Right lung (tissue), 2 donors: ENCODE measurements at regions not wholly inside any gene's neighbourhood (a gene's known extent, or its start where the extent isn't known, plus 50 kb on each side); places are given as distances from the start of the nearest gene placed in this dataset.

Experiments used
- DNase-seq, 2 donors: peaks; one replicate each; pipeline ENCODE4 v3.0.0-alpha.2; 2013

DNA sequence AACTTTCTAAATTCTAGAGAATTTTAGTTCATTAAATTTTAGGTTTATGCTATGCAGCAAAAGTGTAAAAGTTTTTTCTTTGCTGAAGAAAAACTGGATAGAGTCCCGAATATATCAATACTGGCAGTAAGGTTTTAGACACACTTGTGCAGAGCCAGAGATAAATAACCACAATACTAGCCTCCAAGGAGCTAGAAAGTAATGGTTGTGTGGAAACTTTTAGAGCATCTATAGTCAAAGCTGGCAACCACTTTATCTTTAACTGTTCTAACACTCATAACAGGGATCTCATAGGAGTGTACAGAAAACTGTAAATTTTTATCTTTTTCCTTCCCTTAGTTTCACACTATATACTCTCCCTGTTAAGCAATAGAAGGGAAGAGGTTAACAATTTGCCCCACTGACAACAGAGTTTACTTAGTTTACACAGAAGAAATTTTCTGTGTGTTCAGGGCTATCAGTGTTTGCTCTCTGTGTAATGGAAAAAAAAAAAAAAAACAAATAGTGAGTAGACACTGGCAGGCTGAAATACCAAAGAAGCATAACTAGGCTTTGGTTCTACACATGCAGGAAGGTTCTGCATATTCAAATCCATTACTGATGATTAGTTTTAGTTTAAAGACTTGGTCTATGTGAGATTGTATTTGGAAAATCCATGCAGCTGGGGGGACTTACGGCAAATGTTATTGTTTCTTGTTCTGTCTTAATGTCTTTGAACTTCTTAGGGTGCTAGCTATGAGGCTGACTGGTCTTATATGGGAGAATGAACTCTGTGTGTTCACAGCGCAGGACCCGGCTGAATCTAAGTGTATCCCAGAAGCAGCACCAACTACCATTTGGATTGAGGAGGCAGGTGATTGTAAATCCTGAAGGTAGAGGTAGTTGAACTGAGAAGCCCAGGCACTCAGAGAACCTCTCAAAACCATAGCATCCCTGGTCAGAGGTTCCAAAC, 187.6 kb downstream of the PCSK1 start:
- no peak for DNase-seq

DNA sequence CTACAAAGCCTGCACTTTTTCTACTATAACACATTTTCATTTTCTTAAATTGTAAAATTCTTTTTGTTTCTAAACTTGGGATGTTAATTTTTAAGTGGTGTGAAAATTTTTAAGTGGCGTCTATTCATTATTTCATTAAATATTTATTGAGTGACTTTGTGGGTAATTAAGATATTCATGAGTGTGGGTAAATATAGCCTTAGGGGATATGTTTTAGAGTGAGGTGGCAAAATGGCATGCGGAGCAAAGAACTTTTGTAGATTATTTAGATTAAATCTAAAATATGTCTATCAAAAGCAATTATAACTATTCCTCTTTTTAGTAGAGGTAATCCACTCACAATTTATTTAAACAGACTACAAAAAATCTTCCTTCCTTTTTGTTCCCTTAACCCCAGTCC, 188.4 kb downstream of the PCSK1 start:
- DNase-seq, result no peak

DNA sequence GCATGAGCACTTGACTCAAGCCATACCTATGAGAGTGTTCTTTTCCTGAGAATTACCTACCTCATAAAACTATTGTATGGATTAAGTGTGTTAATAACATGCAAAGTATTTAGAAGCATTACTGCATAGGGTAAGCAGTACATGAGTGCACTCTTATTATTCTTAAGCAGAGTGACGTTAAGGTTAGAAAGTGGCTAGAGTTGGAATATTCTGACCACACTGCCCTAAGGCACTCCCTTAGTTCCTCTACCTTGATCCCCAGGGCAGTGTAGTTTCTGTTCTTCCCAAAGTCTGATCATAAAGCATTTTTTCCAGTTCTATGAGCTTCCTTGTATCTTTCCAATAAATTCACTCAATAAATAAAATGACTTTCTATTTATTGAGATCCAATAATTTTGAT, 189.2 kb downstream of the PCSK1 start:
- no peak for DNase-seq

DNA sequence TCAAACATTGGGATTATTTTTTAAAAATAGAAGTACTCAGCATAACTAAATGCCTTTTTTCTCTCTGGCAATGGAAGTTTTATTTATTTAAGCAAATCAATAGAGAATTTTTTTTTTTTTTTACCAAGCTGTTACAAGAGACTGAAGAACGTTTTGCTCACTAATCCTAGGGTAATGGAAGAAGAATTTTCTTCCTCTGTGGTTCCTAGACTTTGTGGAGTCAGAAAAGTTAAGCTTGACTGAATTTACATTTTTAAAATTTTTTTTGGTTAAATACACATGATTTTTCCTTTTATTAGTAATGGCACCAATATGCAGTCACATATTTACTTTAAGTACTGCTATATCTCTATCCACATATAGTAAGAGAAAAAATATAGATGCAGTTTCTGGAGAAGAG, 189.8 kb downstream of the PCSK1 start:
- no peak for DNase-seq

DNA sequence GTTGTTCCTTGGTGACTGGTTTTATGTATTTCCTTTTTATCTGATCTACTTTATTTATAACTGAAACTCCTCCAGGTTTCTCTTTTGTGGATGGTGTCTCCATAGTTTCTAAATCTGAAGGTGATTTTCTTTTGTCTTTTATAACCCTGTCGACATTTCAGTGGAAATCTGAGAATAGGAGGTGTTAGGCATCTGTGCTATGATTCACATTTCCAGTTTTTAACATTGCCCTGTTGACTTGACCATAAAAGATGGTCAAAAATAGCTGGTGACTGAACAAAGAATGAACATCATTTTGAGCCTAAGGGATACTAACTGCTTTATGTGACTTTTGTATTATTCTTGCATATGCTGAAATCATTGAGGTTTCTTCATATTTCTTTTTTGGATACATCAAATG, 190.5 kb downstream of the PCSK1 start:
- DNase-seq, result no peak

DNA sequence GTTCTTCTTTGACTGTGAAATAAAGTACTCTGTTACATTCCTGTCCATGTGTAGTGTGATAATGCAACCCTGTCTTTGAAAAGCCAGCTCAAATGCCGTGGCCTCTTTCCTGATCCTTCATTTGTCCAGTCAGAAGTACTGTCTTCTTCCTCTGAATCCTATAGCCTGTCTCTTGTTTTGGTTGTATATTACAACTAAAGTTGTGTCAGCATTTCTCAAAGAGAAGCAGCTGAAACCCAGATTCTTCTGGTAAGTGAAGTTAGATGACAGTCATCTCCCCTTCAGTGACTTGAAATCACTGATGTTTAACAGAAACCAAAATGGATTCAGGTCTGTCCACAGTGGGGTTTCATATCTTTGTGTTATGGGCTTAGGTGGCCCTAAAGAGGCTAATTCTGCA, 196.2 kb downstream of the PCSK1 start:
- DNase-seq, result no peak

DNA sequence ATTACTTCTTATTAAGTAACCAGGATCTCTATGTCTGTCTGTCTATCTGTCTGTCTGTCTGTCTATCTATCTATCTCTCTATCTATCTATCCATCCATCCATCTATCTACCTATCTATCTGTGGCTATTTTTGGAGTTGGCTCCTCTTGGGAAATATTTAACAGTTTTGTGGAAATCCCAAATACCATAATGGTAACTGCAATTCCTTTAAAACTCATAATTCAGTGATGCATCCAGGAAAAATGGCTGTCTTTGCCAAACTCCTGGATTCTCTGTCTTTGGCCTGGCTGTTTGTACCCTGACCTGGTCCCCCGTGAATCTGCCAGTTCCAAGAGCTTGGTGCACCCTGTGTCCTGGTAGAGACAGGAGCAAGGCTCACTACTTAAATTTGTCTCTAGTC, 197.0 kb downstream of the PCSK1 start:
- DNase-seq, result no peak

DNA sequence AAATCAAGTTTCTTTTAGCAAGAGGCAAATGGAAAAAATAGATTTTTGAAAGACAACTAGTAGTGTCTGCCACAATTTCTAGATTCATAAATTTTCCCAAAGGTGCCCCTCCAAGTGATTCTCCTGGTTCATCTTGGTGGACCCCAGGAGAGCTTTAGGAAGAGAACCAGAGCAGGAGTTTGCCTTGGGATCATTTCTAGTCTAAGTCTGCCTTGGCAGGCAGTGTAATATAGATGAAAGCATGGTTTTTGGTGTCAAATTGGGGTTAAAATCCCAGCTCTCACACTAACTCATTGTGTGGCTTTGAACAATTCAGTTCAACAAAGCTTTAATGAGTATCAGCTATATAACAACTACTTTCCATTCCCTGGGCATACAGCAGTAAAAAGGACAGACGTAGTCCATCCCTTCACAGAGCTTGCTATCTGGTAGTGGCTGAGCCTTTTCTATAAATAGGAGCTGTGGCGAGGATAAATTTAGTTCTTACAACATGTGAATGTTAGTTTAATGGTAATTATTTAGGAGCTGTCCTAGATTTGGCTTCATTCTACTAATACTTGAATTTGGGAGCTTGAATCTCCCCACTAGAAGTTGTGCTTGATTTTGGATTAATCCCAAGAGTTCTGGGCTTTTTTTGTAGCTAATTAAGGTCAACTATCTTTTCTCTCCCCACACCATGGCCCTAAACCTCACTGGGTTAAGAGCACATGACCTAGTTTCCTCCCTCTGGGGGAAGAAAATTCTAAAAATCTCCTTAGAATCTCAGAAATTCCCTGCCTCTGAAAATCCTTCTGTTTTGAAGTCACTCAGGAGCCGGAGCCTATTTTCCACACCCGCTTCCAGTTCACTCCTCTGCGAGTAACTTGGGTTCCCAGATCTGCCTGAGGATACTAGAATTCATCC, 197.8 kb downstream of the PCSK1 start:
- peak; percentile 72 to 80 for DNase-seq

DNA sequence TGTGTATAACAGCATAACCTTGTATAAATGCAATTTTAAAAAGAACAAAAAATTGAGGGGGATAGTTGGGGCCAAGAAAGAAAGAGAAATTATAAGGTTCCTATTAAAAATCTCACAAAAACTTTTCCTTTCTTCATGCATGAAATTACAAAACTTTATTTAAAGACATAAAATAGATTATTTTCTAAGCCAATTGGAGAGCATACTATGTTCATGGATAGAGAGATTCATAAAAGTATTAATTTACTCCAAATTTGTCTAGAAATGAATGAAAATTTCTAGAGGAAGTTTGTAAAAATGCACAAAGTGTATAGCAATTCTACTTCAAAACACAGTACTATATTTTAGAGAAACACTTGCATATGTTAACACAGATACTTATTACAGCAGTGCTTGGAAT, 200.4 kb downstream of the PCSK1 start:
- no peak for DNase-seq

DNA sequence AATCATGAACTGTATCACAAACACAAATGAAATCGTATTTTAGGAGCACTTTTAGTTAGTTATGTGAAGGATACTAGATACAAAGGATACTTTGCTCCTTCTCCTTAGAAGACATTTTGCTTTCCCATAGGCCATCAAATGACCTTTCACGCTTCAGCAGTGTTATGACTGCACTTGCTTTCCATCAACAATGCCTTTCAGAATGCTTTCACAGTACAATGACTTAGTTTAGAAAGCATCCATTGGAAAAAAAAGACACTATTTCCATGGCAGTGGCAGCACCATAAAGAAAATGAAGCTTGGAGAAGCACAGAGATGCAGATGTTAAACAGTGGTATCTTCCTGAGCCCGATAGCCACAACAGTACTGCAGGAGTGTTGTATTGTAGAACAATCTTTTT, 203.9 kb downstream of the PCSK1 start:
- DNase-seq, result no peak

DNA sequence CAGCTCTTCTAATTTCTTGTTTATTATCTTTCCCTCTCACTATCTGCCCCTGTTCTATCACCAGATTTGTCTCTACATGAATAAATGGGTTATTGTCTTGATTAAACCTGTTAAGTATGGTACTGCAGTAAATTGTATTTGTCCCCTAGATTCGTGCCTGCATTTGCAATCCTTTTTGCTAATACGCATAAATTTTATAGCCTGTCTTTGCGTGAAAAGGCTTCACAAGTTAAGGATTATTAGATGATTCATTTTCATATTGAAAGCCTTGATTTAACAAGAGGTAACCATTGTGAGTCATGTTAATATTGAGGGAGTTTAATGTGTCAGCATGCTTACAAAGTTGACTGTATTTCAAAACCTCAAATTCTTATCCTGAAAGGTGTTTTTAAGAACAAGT, 204.6 kb downstream of the PCSK1 start:
- no peak for DNase-seq

DNA sequence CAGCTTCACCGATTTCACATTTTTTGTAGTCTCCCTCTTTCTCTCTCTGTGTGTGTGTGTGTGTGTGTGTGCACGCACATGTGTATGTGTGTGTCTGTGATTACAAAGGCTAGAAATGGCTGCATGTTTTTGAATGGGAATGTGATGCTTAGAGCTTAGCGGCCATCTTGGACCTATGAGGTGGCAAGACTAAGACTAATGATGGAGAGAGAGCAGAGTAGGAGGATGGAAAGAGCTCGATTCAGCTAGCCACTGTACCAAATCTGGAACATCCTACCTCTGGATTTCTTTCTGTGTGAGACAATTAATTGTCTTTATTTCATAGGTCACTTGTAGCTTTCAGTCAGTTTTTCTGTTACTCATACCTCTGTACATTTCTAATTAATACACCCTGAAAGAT, 205.1 kb downstream of the PCSK1 start:
- no peak for DNase-seq

DNA sequence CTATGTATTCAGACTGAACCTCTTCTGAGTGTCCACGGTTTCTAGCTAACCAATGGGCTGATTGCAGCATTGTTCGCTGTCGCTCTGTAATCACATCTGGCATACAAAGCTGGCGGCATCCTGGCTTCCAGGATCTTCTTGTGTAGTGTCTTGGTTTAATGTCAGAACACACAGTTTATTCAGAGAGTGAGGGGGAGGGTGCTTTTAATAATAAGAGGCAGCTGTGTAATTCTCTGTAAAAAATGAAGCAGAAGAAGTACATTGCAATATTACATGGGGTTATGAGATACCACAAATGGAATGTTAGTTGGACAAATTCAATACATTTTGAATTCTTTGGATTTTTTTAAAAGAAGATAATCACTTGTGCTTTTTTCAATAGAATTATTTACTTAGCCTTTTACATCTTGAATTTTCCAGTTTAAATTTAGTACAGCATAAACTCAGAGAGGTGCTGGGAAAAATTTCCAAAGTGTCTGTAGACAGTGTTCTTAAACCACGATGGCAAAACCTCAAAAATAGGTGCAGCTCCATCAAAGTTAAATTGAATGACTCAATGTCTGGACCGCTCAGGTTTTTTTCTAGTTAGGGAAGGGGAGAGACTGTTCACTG, 206.0 kb downstream of the PCSK1 start:
- peak; percentile 33 to 35 for DNase-seq

DNA sequence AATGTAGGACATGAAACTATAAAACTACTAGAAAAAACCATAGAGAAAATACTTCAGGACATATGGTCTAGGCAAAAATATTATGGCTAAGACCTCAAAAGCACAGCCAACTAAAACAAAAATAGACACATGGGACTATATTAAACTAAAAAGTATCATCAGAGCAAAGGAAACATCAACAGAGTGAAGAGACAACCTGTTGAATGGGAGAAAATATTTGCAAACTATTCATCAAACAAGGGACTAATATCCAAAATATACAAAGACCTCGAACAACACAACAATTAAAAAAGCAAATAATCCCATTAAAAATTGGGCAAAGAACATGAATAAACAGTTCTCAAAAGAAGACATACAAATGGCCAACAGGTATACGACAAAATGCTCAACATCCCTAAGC, 210.9 kb downstream of the PCSK1 start:
- no peak for DNase-seq

DNA sequence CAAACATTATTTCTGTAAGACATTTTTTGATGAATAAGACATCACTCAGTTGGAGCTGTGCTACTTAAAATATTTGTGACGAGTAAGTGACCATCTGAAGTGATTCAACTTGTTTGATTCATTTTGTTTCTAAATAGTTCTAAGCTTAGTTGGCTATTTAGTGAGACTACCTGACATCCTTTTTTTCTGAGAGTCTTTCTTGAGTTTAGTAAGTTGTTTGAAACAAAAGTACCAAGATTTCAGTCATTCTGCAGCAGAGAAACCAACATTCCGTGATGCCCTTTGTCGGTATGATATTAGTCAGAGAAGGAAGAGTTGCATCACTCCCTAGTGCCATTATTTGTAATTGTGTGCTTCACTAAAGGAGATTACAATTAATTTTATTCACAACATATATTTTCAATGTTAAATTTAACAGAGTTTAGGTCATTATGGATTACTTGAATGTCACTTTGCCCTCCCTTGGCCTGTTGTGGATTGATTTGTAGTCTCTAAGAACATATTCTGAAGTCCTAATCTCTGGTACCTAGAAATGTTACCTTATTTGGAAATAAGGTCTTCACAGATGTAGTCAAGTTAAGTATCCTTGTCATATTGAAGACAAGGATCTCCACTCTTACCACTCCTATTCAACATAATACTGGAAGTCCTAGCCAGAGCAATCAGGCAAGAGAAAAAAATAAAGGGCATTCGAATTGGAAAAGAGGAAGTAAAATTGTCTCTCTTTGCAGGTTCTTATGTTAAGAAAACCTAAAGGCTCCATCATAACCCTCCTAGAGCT, 212.2 kb downstream of the PCSK1 start:
- no peak for DNase-seq

DNA sequence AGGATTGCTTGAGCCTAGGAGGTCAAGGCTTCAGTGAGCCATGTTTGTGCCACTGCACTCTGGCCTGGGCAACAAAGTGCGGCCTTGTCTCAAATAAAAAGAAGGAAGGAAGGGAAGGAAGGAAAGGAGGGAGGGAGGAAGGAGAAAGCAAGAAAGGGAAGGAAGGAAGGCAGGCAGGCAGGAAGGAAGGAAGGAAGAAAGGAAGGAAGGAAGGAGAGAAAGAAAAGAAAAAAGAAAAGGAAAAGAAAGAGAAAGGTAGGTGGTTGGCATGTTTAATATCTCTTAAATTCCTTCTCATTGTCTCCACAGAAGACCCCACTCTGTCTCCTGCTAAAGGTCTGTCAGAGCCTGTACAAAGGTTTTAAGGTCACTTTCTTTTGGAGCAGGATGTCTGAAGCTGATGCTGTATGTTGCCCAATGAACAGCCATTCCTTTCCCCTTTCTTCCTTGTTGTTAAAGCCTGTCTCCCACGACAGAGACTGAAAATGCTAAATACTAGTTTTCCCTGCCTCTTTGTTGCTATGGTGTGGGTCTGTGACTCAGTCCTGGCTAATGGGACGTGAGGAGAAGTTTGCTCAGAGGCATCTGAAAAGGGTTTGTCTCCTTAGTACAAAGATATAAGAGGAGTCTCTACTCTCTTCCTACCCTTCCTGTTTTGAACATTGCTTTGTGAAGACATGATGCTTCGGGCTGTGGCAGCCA, 213.3 kb downstream of the PCSK1 start:
- DNase-seq, result no peak

DNA sequence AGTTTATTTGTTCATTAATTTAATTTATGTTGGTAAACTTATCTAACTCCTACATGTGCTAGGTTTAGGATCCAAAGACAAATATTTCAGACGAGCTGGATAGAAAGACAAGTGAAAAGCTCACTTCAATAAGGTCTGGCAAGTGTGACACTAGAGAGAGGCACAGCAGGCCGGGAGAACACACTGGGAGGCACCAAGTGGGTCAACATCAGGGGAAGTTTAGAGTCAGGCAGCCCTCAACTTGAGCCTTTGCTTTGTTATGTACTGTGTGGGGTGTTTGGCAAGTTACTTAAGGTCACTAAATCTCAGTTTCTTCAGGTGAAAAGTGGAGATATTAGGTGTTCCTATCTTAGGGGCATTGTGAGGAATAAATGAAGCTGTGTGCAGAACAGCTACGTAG, 214.4 kb downstream of the PCSK1 start:
- no peak for DNase-seq

DNA sequence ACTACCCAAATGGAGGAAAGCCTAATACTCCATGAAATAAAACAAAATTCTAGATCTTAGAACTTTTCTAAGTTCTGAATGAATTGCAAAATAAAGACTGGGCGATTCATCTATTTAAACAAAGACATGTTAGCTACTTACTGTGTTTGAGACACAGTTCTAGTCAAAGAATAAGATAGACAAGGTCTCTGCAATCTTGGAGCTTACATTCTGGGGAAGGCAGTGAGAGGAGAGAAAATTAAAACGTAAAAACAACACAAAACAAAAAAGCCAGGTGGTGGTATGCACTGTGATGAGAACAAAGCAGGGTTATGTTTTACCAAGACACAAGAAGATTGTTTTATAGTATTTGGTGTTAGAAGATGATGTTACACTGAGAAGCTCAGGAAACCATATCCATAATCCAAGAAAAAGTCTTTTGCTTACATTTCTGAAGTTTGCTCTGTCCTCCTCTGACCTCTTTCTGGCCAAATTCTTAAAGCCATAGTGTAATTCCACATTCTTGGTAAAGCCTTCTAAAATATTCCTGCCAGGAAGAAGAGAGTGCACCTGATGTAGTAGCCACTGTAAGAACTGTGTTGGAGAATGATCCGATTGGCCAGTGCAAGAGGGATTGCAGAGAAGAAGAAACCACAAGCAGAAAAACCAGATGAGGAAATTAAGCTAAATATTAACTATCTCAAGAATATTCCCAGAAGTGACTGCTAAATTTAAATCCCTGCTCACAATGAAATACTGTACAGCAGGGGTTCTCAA, 218.4 kb downstream of the PCSK1 start:
- no peak for DNase-seq

DNA sequence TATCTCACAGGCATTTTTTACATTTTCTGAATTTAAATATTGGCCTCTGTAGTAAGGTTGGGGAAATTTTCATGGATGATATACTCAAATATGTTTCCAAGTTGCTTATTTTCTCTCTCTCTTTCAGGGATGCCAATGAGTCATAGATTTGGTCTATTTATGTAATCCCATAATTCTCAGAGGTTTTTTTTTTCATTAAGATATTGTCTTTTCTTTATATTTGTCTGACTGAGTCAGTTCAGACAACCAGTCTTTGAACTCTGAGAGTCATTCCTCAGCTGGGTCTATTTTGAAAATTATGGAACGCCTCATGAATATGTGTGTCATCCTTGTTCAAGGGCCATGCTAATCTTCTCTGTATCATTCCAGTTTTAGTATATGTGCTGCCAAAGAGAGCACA, 223.2 kb downstream of the PCSK1 start:
- DNase-seq, result no peak

DNA sequence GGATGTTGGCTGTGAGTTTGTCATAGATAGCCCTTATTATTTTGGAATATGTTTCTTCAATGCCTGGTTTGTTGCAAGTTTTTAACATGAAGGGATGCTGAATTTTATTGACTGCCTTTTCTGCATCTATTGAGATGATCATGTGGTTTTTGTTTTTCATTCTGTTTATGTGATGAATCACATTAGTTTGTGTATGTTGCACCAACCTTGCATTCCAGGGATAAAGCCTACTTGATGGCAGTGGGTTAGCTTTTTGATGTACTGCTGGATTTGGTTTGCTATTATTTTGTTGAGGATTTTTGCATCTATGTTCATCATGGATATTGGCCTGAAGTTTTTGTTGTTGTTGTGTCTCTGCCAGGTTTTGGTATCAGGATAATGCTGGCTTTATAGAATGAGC, 225.6 kb downstream of the PCSK1 start:
- DNase-seq, result no peak
